Gastroesophageal sphincter (tissue), 4 donors: ENCODE measurements at regions not wholly inside any gene's neighbourhood (a gene's known extent, or its start where the extent isn't known, plus 50 kb on each side); places are given as distances from the start of the nearest gene placed in this dataset.

Experiments
- ATAC-seq: fragments of 150-250 bp; one replicate; pipeline ENCODE4 v1.9.1; 2016; ENCODE audit warnings: mild to moderate bottlenecking, moderate library complexity
- H3K27ac ChIP-seq, 4 donors: fragments of 200-600 bp; sonication (generic) in 3 of 4; 1 replicate in 3 of 4; 2 replicates in 1 of 4; pipeline ENCODE4 v1.5.1; 2016 to 2019
- H3K27me3 ChIP-seq: fragments of 200-600 bp; sonication (generic); one replicate; pipeline ENCODE4 v1.5.1; 2019
- H3K36me3 ChIP-seq, 2 donors: fragments of 200-600 bp; sonication (generic); one replicate each; pipeline ENCODE4 v1.5.1; 2019; ENCODE audit warnings: control low read depth in 1 of 2
- H3K4me1 ChIP-seq, 3 donors: fragments of 200-600 bp; sonication (generic); 1 replicate in 2 of 3; 2 replicates in 1 of 3; pipeline ENCODE4 v1.5.1; 2016 to 2019; ENCODE audit warnings: control low read depth in 2 of 3
- H3K4me3 ChIP-seq, 2 donors: fragments of 200-600 bp; sonication (generic); one replicate each; pipeline ENCODE4 v1.5.1; 2019; ENCODE audit warnings: mild to moderate bottlenecking in 1 of 2, moderate library complexity in 1 of 2
- H3K9me3 ChIP-seq, 3 donors: fragments of 200-600 bp; sonication (generic); one replicate each; pipeline ENCODE4 v1.5.1; 2017 to 2019; ENCODE audit warnings: control low read depth in 2 of 3
- CTCF ChIP-seq, 4 experiments: fragments of 200-600 bp in 2 of 4; fragments of 450-650 bp in 2 of 4; sonication (generic) in 1 of 4; IDR thresholded peaks; one replicate each; pipeline ENCODE4 v1.5.1; 2017 to 2019; ENCODE audit warnings: antibody characterized with exemption in 4 of 4, mild to moderate bottlenecking in 2 of 4, moderate library complexity in 2 of 4
- EP300 ChIP-seq: sonication (generic); formaldehyde crosslinking; IDR thresholded peaks from one replicate; pipeline ENCODE4 v1.6.1; 2017; ENCODE audit warnings: antibody characterized with exemption, mild to moderate bottlenecking
- POLR2A ChIP-seq, 2 donors: fragments of 450-650 bp; IDR thresholded peaks; one replicate each; pipeline ENCODE4 v1.6.1; 2017; ENCODE audit warnings: antibody characterized with exemption in 2 of 2, mild to moderate bottlenecking in 2 of 2, moderate library complexity in 1 of 2
- POLR2AphosphoS5 ChIP-seq: sonication (generic); formaldehyde crosslinking; IDR thresholded peaks from one replicate; pipeline ENCODE4 v1.6.1; 2017; ENCODE audit warnings: antibody characterized with exemption
- WGBS, 2 donors: methylation state at CpG; one replicate each; pipeline ENCODE4 v1.1.5; 2018; ENCODE audit warnings: low coverage in 1 of 2; 5-methylcytosine and 5-hydroxymethylcytosine counted together

DNA sequence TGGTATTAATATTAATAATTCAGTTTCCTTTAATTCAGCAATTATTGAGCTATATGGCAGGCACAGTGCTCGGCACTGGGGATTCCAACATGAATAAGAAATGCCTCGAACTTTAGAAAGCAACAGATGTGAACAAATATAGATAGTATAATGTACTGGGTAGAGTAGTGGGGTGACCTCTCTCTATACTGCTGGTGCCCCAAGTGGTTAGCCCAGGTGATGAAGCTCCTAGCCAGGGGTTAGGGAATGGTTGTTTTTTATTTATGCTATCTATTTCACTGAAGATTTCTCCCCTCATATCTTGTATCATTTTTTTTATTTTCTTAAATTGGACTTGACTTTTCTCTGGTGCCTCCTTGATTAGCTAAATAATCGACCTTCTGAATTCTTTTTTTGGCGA lies 62.1 kb downstream of the BHLHE40 start:
- no peaks in the 10 kb centered on the region for H3K4me1 ChIP-seq
- H3K27ac ChIP-seq, result no peak overlapping the region
- no peak overlapping the region for H3K4me3 ChIP-seq
- ATAC-seq, result no peak
- WGBS, 2 donors, result 43 to 83% methylated on average over 2 to 3 of the region's 4 CpGs
- H3K27me3 ChIP-seq, result no peaks in the 10 kb centered on the region
- no peak for TF ChIP-seq POLR2AphosphoS5
- TF ChIP-seq EP300, result no peak
- TF ChIP-seq CTCF (IDR thresholded peaks at IDR 0.05), result no peak
- TF ChIP-seq POLR2A (IDR thresholded peaks at IDR 0.05), result no peak
- no peaks in the 10 kb centered on the region for H3K36me3 ChIP-seq
- no peaks in the 10 kb centered on the region for H3K9me3 ChIP-seq

DNA sequence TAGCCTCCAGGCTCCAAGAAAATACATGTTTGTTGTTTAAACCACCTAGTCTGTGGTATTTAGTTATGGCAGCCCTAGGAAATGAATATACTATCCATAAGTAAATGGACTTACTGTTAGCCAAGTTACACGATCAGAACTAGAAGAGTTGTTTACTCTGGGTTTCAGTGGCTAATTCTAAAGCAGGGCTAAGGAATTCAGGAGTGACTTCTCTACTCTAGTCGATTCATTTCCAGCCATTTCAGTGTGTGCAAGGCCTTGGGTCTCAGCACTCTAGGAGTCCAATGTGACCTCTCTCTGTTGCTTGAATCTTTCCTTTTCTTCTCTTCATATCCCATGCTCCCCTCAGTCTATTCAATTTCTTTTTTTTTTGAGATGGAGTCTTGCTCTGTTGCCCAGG lies 66.7 kb downstream of the BHLHE40 start:
- 48 to 88% methylated on average over 2 of the region's 2 CpGs for WGBS, 2 donors
- Histone ChIP-seq H3K36me3 (no peaks in the 10 kb centered on the region), H3K9me3 (no peaks in the 10 kb centered on the region), H3K4me1 (no peaks in the 10 kb centered on the region), H3K27ac (no peak overlapping the region), H3K27me3 (no peaks in the 10 kb centered on the region), H3K4me3 (no peak overlapping the region)
- TF ChIP-seq POLR2A (IDR thresholded peaks at IDR 0.05), result no peak
- TF ChIP-seq CTCF (IDR thresholded peaks at IDR 0.05), result no peak
- no peak for TF ChIP-seq POLR2AphosphoS5
- no peak for TF ChIP-seq EP300
- ATAC-seq, result no peak

GRCh38 chr3:5047764-5048419 lies 68.7 kb downstream of the BHLHE40 start:
- TF ChIP-seq POLR2AphosphoS5 (no peak), EP300 (no peak), CTCF (IDR thresholded peaks at IDR 0.05) (no peak), POLR2A (IDR thresholded peaks at IDR 0.05) (no peak)
- no peak overlapping the region for H3K4me3 ChIP-seq
- no peak overlapping the region for H3K27ac ChIP-seq
- H3K27me3 ChIP-seq, result no peaks in the 10 kb centered on the region
- no peak for ATAC-seq
- H3K4me1 ChIP-seq, result no peaks in the 10 kb centered on the region
- no peaks in the 10 kb centered on the region for H3K36me3 ChIP-seq
- 35 to 64% methylated on average over 2 to 3 of the region's 3 CpGs for WGBS, 2 donors
- no peaks in the 10 kb centered on the region for H3K9me3 ChIP-seq

DNA sequence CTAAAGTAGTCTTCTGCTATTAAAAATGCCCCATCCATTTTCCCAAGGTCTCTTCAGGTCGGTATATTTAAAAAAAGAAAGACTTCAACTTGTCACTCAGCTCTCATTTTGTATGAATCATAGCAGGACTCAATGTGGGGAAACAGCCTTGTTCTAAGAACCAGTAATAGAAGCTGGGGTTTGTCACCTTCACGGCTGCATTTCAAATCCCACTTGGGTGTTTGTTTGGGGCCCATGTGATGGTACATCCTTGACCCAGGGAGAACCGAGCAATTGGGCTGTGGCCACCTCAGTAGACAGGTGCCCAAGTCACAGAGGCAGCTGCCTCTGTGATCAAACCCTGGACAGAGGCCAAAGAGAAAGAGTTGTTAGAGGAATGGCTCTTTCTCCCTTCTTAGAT lies 70.3 kb upstream of the ARL8B start:
- Histone ChIP-seq H3K27me3 (no peaks in the 10 kb centered on the region), H3K9me3 (no peaks in the 10 kb centered on the region), H3K36me3 (no peaks in the 10 kb centered on the region), H3K27ac (no peak overlapping the region), H3K4me3 (no peak overlapping the region), H3K4me1 (no peaks in the 10 kb centered on the region)
- WGBS, 2 donors, result 30 to 60% methylated on average over 1 to 3 of the region's 3 CpGs
- no peak for ATAC-seq
- no peak for TF ChIP-seq EP300
- no peak for TF ChIP-seq POLR2AphosphoS5
- TF ChIP-seq CTCF (IDR thresholded peaks at IDR 0.05), result no peak
- TF ChIP-seq POLR2A (IDR thresholded peaks at IDR 0.05), result no peak

DNA sequence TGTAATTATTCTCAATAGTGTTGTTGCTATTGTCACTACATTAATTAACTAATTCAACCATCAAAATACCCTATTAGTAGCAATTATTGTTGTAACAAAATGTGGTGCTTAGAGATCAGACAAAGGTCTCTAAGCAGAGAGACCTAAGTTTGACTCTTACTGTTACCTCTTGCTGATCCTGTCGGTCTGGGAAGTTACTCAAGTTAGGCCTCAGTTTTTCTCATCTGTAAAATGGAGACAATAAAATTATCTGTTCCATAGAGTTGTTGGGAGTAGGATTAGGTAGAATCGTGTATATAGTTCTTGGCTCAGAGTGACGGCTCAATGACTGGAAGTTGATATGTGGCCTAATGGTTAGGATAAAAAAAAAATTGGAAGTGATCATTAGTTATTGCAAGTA lies 69.8 kb upstream of the ARL8B start:
- no peak overlapping the region for H3K27ac ChIP-seq
- WGBS, 2 donors, result 92 to 96% methylated on average over 3 of the region's 3 CpGs

More for the DNA sequence above, 69.8 kb upstream of the ARL8B start:
- Histone ChIP-seq H3K27me3 (no peaks in the 10 kb centered on the region), H3K4me1 (peaks cover 0 to 4% (median 0%) of the 10 kb centered on the region in 3 donors), H3K4me3 (no peak overlapping the region), H3K36me3 (no peaks in the 10 kb centered on the region), H3K9me3 (no peaks in the 10 kb centered on the region)
- TF ChIP-seq POLR2A (IDR thresholded peaks at IDR 0.05), result no peak
- TF ChIP-seq CTCF (IDR thresholded peaks at IDR 0.05), result no peak
- no peak for TF ChIP-seq POLR2AphosphoS5
- no peak for TF ChIP-seq EP300
- no peak for ATAC-seq
